ENCODE measurements at regions not wholly inside any gene's neighbourhood (a gene's known extent, or its start where the extent isn't known, plus 50 kb on each side); places are given as distances from the start of the nearest gene placed in this dataset.

GRCh38 chr3:74434406-74434805 is 180.1 kb downstream of the CNTN3 start:
- Histone ChIP-seq H3F3A (ENCODE audit: insufficient read depth, low read length) (no peaks in the 10 kb centered on the region), H3K36me3 (replicated peaks; ENCODE audit: insufficient read depth, low read length) (no peaks in the 10 kb centered on the region), H3K9ac (ENCODE audit: low read length) (no peak overlapping the region), H3K4me2 (ENCODE audit: low read depth, low read length) (0 out of 2 replicates have a peak overlapping the region, but pooled peaks have one; percentile 1), H3K4me1 (ENCODE audit: low read length) (no peaks in the 10 kb centered on the region), H4K20me1 (ENCODE audit: insufficient read depth, low read length) (no peaks in the 10 kb centered on the region), H3K27ac (ENCODE audit: low read length) (no peak overlapping the region), H3K27me3 (replicated peaks; ENCODE audit: insufficient read depth, low read length) (no peaks in the 10 kb centered on the region), H3K9me3 (replicated peaks; ENCODE audit: insufficient read depth, low read length) (no peaks in the 10 kb centered on the region), H2AFZ (ENCODE audit: low read length) (no peak overlapping the region), H3K4me3 (ENCODE audit: low read length) (no peak overlapping the region), H3K79me2 (ENCODE audit: low read length) (no peaks in the 10 kb centered on the region), H3K9me2 (replicated peaks; ENCODE audit: insufficient read depth, low read length) (no peaks in the 10 kb centered on the region)
- no peak for TF ChIP-seq EZH2phosphoT487 (IDR thresholded peaks at IDR 0.05; ENCODE audit: low read length)
- TF ChIP-seq CTCF (IDR thresholded peaks at IDR 0.05; ENCODE audit: low read length): no peak
- no peak for TF ChIP-seq EZH2 (optimal IDR thresholded peaks at IDR 0.05; ENCODE audit: low read depth, low read length)
- DNase-seq: no peak

DNA sequence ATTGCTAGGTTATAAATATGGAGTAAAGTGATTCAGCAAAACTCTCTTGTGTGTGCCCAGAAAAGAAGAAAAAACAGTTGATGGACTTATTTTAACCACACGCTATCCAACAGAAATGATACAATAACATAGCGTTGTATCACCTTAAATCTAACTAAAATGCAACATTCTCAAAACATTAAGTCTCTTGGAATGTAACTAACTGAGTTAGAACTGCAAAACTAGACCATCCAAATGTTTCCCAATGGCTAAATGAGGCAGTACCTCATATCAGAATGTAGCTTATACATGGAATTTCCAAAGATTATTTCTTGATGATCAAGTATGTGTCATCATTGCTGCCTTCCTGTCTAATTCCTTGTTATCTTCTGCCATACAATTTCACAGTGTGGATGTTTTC is 187.9 kb downstream of the CNTN3 start:
- Histone ChIP-seq H3K27ac (ENCODE audit: low read length) (no peak overlapping the region), H2AFZ (ENCODE audit: low read length) (no peak overlapping the region), H3K36me3 (replicated peaks; ENCODE audit: insufficient read depth, low read length) (no peaks in the 10 kb centered on the region), H3K9me3 (replicated peaks; ENCODE audit: insufficient read depth, low read length) (no peaks in the 10 kb centered on the region), H3K4me2 (ENCODE audit: low read depth, low read length) (no peak overlapping the region), H4K20me1 (ENCODE audit: insufficient read depth, low read length) (no peaks in the 10 kb centered on the region), H3K79me2 (ENCODE audit: low read length) (no peaks in the 10 kb centered on the region), H3K9ac (ENCODE audit: low read length) (no peak overlapping the region), H3K4me1 (ENCODE audit: low read length) (no peaks in the 10 kb centered on the region), H3K27me3 (replicated peaks; ENCODE audit: insufficient read depth, low read length) (no peaks in the 10 kb centered on the region), H3K9me2 (replicated peaks; ENCODE audit: insufficient read depth, low read length) (no peaks in the 10 kb centered on the region), H3F3A (ENCODE audit: insufficient read depth, low read length) (no peaks in the 10 kb centered on the region), H3K4me3 (ENCODE audit: low read length) (no peak overlapping the region)
- TF ChIP-seq EZH2phosphoT487 (IDR thresholded peaks at IDR 0.05; ENCODE audit: low read length): no peak
- TF ChIP-seq EZH2 (optimal IDR thresholded peaks at IDR 0.05; ENCODE audit: low read depth, low read length): no peak
- TF ChIP-seq CTCF (IDR thresholded peaks at IDR 0.05; ENCODE audit: low read length): no peak
- no peak for DNase-seq

DNA sequence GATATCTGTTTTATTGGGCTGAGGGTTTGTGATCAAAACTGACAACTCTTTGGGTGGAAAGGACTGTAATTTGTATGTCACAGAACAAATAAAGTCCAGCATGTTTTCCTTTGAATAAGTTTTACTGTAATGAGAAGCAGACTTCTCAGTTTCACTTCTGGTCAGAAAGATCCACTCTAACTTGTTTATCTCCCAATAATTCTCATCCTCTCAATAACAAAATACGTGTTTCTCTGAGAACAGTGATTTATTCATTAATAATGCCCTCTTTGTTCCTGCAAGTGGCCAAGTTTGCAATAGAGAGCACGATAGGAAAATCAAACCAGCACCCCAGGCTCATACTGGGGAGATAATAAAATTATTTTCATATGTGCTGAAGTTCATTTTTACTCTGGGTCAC is 190.6 kb downstream of the CNTN3 start:
- Histone ChIP-seq H4K20me1 (ENCODE audit: insufficient read depth, low read length) (no peaks in the 10 kb centered on the region), H3K4me3 (ENCODE audit: low read length) (no peak overlapping the region), H3K27me3 (replicated peaks; ENCODE audit: insufficient read depth, low read length) (no peaks in the 10 kb centered on the region), H3F3A (ENCODE audit: insufficient read depth, low read length) (no peaks in the 10 kb centered on the region), H3K9me2 (replicated peaks; ENCODE audit: insufficient read depth, low read length) (no peaks in the 10 kb centered on the region), H3K9me3 (replicated peaks; ENCODE audit: insufficient read depth, low read length) (no peaks in the 10 kb centered on the region), H2AFZ (ENCODE audit: low read length) (no peak overlapping the region), H3K4me1 (ENCODE audit: low read length) (no peaks in the 10 kb centered on the region), H3K36me3 (replicated peaks; ENCODE audit: insufficient read depth, low read length) (no peaks in the 10 kb centered on the region), H3K4me2 (ENCODE audit: low read depth, low read length) (no peak overlapping the region), H3K27ac (ENCODE audit: low read length) (no peak overlapping the region), H3K79me2 (ENCODE audit: low read length) (no peaks in the 10 kb centered on the region), H3K9ac (ENCODE audit: low read length) (no peak overlapping the region)
- no peak for DNase-seq
- TF ChIP-seq EZH2 (optimal IDR thresholded peaks at IDR 0.05; ENCODE audit: low read depth, low read length) (no peak), CTCF (IDR thresholded peaks at IDR 0.05; ENCODE audit: low read length) (no peak), EZH2phosphoT487 (IDR thresholded peaks at IDR 0.05; ENCODE audit: low read length) (no peak)
